Fibroblast of lung (primary cell): ENCODE measurements at regions not wholly inside any gene's neighbourhood (a gene's known extent, or its start where the extent isn't known, plus 50 kb on each side); places are given as distances from the start of the nearest gene placed in this dataset.

Source experiments
- EZH2 ChIP-seq: IDR thresholded peaks from 2 replicates; pipeline ENCODE4 v1.5.1; 2012; ENCODE audit warnings: low read length, control low read depth, mild to moderate bottlenecking; ENCODE audit errors: missing control alignments
- TF ChIP-seq, protein P1 (sequence below), 2 donors: IDR thresholded peaks in 1 of 2; conservative IDR thresholded peaks in 1 of 2; 1 replicate in 1 of 2; 2 replicates in 1 of 2; pipeline ENCODE4 v1.5.1; 2011 to 2012; ENCODE audit warnings: low read length in 2 of 2, control low read depth in 1 of 2, inconsistent platforms in 1 of 2, low read depth in 1 of 2, mild to moderate bottlenecking in 1 of 2

DNA sequence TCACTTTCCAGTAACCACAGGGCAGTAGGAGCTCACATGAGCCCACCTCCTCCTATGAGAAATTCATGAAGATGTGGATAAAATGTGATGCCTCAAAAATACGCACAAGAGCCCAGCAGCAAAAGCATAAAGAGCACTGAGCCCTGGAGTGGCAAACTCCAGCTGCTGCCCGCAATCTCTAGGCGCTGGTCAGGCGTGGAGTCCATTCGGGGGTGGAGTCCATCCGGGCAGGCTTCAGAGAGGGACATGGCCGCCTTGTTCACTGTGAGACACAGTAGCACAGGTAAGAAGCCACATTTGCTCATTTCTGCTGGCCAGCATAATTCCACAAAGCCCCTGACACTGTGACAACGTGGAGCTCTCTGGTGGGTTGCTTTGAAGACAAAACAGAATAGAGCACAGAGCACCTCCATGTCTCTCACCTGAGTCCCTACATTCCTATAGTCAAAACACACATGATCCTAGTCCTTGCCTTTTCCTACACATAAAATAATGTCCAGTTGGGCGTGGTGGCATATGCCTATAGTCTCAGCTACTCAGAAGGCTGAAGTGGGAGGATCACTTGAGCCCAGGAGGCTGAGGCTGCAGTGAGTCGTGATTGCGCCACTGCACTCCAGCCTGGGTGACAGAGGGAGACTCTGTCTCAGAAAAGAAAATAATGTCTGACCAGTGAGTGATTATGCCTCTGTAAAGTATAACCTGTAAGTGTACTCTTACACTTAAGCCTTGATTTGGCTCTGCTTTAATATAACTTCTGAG, 365.2 kb downstream of the GADD45G start:
- TF ChIP-seq, protein P1, sequence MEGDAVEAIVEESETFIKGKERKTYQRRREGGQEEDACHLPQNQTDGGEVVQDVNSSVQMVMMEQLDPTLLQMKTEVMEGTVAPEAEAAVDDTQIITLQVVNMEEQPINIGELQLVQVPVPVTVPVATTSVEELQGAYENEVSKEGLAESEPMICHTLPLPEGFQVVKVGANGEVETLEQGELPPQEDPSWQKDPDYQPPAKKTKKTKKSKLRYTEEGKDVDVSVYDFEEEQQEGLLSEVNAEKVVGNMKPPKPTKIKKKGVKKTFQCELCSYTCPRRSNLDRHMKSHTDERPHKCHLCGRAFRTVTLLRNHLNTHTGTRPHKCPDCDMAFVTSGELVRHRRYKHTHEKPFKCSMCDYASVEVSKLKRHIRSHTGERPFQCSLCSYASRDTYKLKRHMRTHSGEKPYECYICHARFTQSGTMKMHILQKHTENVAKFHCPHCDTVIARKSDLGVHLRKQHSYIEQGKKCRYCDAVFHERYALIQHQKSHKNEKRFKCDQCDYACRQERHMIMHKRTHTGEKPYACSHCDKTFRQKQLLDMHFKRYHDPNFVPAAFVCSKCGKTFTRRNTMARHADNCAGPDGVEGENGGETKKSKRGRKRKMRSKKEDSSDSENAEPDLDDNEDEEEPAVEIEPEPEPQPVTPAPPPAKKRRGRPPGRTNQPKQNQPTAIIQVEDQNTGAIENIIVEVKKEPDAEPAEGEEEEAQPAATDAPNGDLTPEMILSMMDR (conservative IDR thresholded peaks at IDR 0.05 in 1 of 2, IDR thresholded peaks at IDR 0.05 in 1 of 2; ENCODE audit: low read depth in 1 of 2, low read length in 2 of 2) = no peak
- no peak for TF ChIP-seq EZH2
